ENCODE measurements at regions not wholly inside any gene's neighbourhood (a gene's known extent, or its start where the extent isn't known, plus 50 kb on each side); places are given as distances from the start of the nearest gene placed in this dataset.

- TF ChIP-seq CTCF (IDR thresholded peaks at IDR 0.05) = no peak
- no peak for TF ChIP-seq POLR2AphosphoS5 (IDR thresholded peaks at IDR 0.05)
- TF ChIP-seq POLR2A (IDR thresholded peaks at IDR 0.05) = no peak
These were observed 99.5 kb upstream of the MMADHC start for GRCh38 chr2:149687052-149687427.

All from stomach (tissue), 4 donors.